ENCODE measurements at regions not wholly inside any gene's neighbourhood (a gene's known extent, or its start where the extent isn't known, plus 50 kb on each side); places are given as distances from the start of the nearest gene placed in this dataset.

GRCh38 chr12:33593753-33594152 is 154.1 kb upstream of the SYT10 start:
- peaks cover 9% of the 10 kb centered on the region for H3K4me1 Mint-ChIP-seq
- Histone ChIP-seq H3K4me3 (ENCODE audit: low read length) (no peak overlapping the region), H3K27ac (ENCODE audit: low read depth, low read length) (no peak overlapping the region), H3K9me3 (ENCODE audit: control insufficient read depth, low read length) (no peaks in the 10 kb centered on the region), H3K4me1 (ENCODE audit: control insufficient read depth, insufficient read depth, low read length) (no peaks in the 10 kb centered on the region), H3K9ac (ENCODE audit: extremely low read depth, low read length, poor library complexity, severe bottlenecking) (no peak overlapping the region), H3K27me3 (ENCODE audit: control insufficient read depth, insufficient read depth, low read length, poor library complexity, severe bottlenecking) (no peaks in the 10 kb centered on the region), H3K36me3 (ENCODE audit: control insufficient read depth, insufficient read depth, low read length) (no peaks in the 10 kb centered on the region)
- DNase-seq = no peak
- no peak overlapping the region for H3K27ac Mint-ChIP-seq
- H3K36me3 Mint-ChIP-seq (ENCODE audit: low read depth) = no peaks in the 10 kb centered on the region
- H3K27me3 Mint-ChIP-seq (ENCODE audit: insufficient read depth) = no peaks in the 10 kb centered on the region
- TF ChIP-seq, protein P1, sequence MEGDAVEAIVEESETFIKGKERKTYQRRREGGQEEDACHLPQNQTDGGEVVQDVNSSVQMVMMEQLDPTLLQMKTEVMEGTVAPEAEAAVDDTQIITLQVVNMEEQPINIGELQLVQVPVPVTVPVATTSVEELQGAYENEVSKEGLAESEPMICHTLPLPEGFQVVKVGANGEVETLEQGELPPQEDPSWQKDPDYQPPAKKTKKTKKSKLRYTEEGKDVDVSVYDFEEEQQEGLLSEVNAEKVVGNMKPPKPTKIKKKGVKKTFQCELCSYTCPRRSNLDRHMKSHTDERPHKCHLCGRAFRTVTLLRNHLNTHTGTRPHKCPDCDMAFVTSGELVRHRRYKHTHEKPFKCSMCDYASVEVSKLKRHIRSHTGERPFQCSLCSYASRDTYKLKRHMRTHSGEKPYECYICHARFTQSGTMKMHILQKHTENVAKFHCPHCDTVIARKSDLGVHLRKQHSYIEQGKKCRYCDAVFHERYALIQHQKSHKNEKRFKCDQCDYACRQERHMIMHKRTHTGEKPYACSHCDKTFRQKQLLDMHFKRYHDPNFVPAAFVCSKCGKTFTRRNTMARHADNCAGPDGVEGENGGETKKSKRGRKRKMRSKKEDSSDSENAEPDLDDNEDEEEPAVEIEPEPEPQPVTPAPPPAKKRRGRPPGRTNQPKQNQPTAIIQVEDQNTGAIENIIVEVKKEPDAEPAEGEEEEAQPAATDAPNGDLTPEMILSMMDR (conservative IDR thresholded peaks at IDR 0.05) = no peak
- no peak overlapping the region for H3K4me3 Mint-ChIP-seq
- 88 to 91% methylated on average over 1 of the region's 1 CpG for WGBS, 2 experiments (ENCODE audit: insufficient coverage in 1 of 2, insufficient read length in 1 of 2)
- H3K9me3 Mint-ChIP-seq = no peaks in the 10 kb centered on the region

DNA sequence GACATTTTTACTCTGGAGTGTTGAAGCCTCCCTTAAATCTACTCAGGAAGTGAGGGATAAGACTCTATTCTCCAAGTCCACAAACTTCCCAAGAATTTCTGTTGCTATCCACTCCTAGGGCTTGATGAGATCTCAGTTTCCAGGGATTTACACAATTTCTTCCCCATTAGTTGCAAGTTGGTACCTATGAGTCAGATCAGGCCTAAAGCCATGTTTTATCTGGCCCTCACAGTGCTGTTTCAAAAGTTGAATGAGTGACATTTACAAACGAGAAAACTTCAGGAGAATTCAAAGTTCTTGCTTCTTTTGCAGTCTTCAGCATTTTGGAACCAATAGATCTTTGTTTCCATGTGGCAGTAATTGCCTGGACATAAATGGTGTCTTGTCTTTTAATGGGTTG is 156.4 kb upstream of the SYT10 start:
- no peaks in the 10 kb centered on the region for H3K4me1 Mint-ChIP-seq
- Histone ChIP-seq H3K4me1 (ENCODE audit: control insufficient read depth, insufficient read depth, low read length) (no peaks in the 10 kb centered on the region), H3K9me3 (ENCODE audit: control insufficient read depth, low read length) (no peaks in the 10 kb centered on the region), H3K36me3 (ENCODE audit: control insufficient read depth, insufficient read depth, low read length) (no peaks in the 10 kb centered on the region), H3K9ac (ENCODE audit: extremely low read depth, low read length, poor library complexity, severe bottlenecking) (no peak overlapping the region), H3K4me3 (ENCODE audit: low read length) (no peak overlapping the region), H3K27me3 (ENCODE audit: control insufficient read depth, insufficient read depth, low read length, poor library complexity, severe bottlenecking) (no peaks in the 10 kb centered on the region), H3K27ac (ENCODE audit: low read depth, low read length) (no peak overlapping the region)
- no peaks in the 10 kb centered on the region for H3K36me3 Mint-ChIP-seq (ENCODE audit: low read depth)
- no peak overlapping the region for H3K4me3 Mint-ChIP-seq
- no peaks in the 10 kb centered on the region for H3K9me3 Mint-ChIP-seq
- TF ChIP-seq, protein P1 (conservative IDR thresholded peaks at IDR 0.05) = no peak
- no peak overlapping the region for H3K27ac Mint-ChIP-seq
- DNase-seq = no peak
- WGBS, 2 experiments (ENCODE audit: insufficient coverage in 1 of 2, insufficient read length in 1 of 2) = 83 to 89% methylated on average over 1 of the region's 1 CpG
- no peaks in the 10 kb centered on the region for H3K27me3 Mint-ChIP-seq (ENCODE audit: insufficient read depth)

DNA sequence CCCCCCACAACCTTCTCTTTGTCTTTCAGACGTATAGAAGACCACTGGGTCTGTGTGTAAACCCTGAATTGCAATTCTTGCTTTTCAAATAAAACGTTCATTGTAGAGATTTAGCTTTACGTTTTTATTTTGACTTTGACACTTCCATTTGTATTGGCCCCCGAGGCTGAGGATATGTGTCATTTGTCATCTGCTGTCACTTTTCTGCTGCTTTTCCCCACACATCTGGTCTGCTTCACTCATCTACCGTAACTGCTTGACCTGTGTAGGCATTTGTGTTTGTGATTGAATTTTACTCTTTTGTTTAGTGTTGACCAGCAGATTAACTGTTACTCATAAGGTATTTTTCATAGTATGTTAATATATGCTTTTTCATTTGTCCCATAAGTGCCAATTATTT is 157.2 kb upstream of the SYT10 start:
- H3K27me3 ChIP-seq (ENCODE audit: control insufficient read depth, insufficient read depth, low read length, poor library complexity, severe bottlenecking) = no peaks in the 10 kb centered on the region
- H3K36me3 ChIP-seq (ENCODE audit: control insufficient read depth, insufficient read depth, low read length) = no peaks in the 10 kb centered on the region
- Mint-ChIP-seq H3K4me3 (no peak overlapping the region), H3K36me3 (ENCODE audit: low read depth) (no peaks in the 10 kb centered on the region), H3K4me1 (no peaks in the 10 kb centered on the region), H3K27ac (no peak overlapping the region), H3K27me3 (ENCODE audit: insufficient read depth) (no peaks in the 10 kb centered on the region), H3K9me3 (no peaks in the 10 kb centered on the region)
- H3K4me3 ChIP-seq (ENCODE audit: low read length) = no peak overlapping the region
- TF ChIP-seq, protein P1 (conservative IDR thresholded peaks at IDR 0.05) = no peak
- DNase-seq = no peak
- H3K9ac ChIP-seq (ENCODE audit: extremely low read depth, low read length, poor library complexity, severe bottlenecking) = no peak overlapping the region
- no peak overlapping the region for H3K27ac ChIP-seq (ENCODE audit: low read depth, low read length)
- WGBS, 2 experiments (ENCODE audit: insufficient coverage in 1 of 2, insufficient read length in 1 of 2) = 83 to 88% methylated on average over 3 to 5 of the region's 5 CpGs
- H3K4me1 ChIP-seq (ENCODE audit: control insufficient read depth, insufficient read depth, low read length) = no peaks in the 10 kb centered on the region
- no peaks in the 10 kb centered on the region for H3K9me3 ChIP-seq (ENCODE audit: control insufficient read depth, low read length)
